ENCODE measurements at regions not wholly inside any gene's neighbourhood (a gene's known extent, or its start where the extent isn't known, plus 50 kb on each side); places are given as distances from the start of the nearest gene placed in this dataset.

GRCh38 chr21:38683222-38683621 is 122.5 kb upstream of the ETS2 start:
- Histone ChIP-seq H3K27ac (ENCODE audit: low read length) (no peak overlapping the region), H2AFZ (ENCODE audit: low read depth, low read length) (no peak overlapping the region), H3K4me3 (ENCODE audit: low read length) (no peak overlapping the region), H4K20me1 (ENCODE audit: insufficient read depth) (no peaks in the 10 kb centered on the region), H3K9ac (ENCODE audit: low read length) (no peak overlapping the region), H3K79me2 (replicated peaks; ENCODE audit: insufficient read depth, low read length) (no peaks in the 10 kb centered on the region), H3K9me2 (ENCODE audit: insufficient read depth, low read length) (no peaks in the 10 kb centered on the region), H3K36me3 (ENCODE audit: insufficient read depth, low read length) (no peaks in the 10 kb centered on the region), H3K4me2 (ENCODE audit: low read length) (no peak overlapping the region), H3K27me3 (ENCODE audit: insufficient read depth, low read depth, low read length) (no peaks in the 10 kb centered on the region), H3K9me3 (ENCODE audit: low read length) (no peaks in the 10 kb centered on the region), H3F3A (ENCODE audit: insufficient read depth, low read length, poor library complexity, severe bottlenecking) (no peaks in the 10 kb centered on the region)
- TF ChIP-seq TAF1 (IDR thresholded peaks at IDR 0.05; ENCODE audit: low read depth) (no peak), RAD21 (conservative IDR thresholded peaks at IDR 0.05) (no peak)

- H3K27ac ChIP-seq (ENCODE audit: low read length): no peak overlapping the region
- no peaks in the 10 kb centered on the region for H3K9me3 ChIP-seq (ENCODE audit: low read length)
- H3K9ac ChIP-seq (ENCODE audit: low read length): no peak overlapping the region
- no peak overlapping the region for H3K4me3 ChIP-seq (ENCODE audit: low read length)
- H3K9me2 ChIP-seq (ENCODE audit: insufficient read depth, low read length): no peaks in the 10 kb centered on the region
- no peaks in the 10 kb centered on the region for H4K20me1 ChIP-seq (ENCODE audit: insufficient read depth)
- no peak overlapping the region for H3K4me2 ChIP-seq (ENCODE audit: low read length)
- no peaks in the 10 kb centered on the region for H3F3A ChIP-seq (ENCODE audit: insufficient read depth, low read length, poor library complexity, severe bottlenecking)
- no peaks in the 10 kb centered on the region for H3K36me3 ChIP-seq (ENCODE audit: insufficient read depth, low read length)
- H3K79me2 ChIP-seq (replicated peaks; ENCODE audit: insufficient read depth, low read length): no peaks in the 10 kb centered on the region
- no peak overlapping the region for H2AFZ ChIP-seq (ENCODE audit: low read depth, low read length)
- TF ChIP-seq EZH2 (IDR thresholded peaks at IDR 0.05; ENCODE audit: borderline replicate concordance, insufficient read depth, low read length, poor library complexity, severe bottlenecking) (no peak), SMC3 (conservative IDR thresholded peaks at IDR 0.05; ENCODE audit: poor library complexity) (no peak), POLR2AphosphoS5 (IDR thresholded peaks at IDR 0.05) (no peak), CTCF (IDR thresholded peaks at IDR 0.05; ENCODE audit: poor library complexity, severe bottlenecking) (no peak), RAD21 (conservative IDR thresholded peaks at IDR 0.05) (no peak), MXI1 (conservative IDR thresholded peaks at IDR 0.05; ENCODE audit: poor library complexity, severe bottlenecking) (no peak)
- H3K27me3 ChIP-seq (ENCODE audit: insufficient read depth, low read depth, low read length): no peaks in the 10 kb centered on the region
These were observed 117.7 kb upstream of the ETS2 start for GRCh38 chr21:38688068-38688467.

GRCh38 chr21:38691631-38692030 is 114.1 kb upstream of the ETS2 start:
- Histone ChIP-seq H3K36me3 (ENCODE audit: insufficient read depth, low read length) (no peaks in the 10 kb centered on the region), H2AFZ (ENCODE audit: low read depth, low read length) (no peak overlapping the region), H3K79me2 (replicated peaks; ENCODE audit: insufficient read depth, low read length) (no peaks in the 10 kb centered on the region), H4K20me1 (ENCODE audit: insufficient read depth) (no peaks in the 10 kb centered on the region), H3K27ac (ENCODE audit: low read length) (no peak overlapping the region), H3K27me3 (ENCODE audit: insufficient read depth, low read depth, low read length) (no peaks in the 10 kb centered on the region), H3K9me2 (ENCODE audit: insufficient read depth, low read length) (no peaks in the 10 kb centered on the region), H3K4me2 (ENCODE audit: low read length) (no peak overlapping the region), H3K9me3 (ENCODE audit: low read length) (no peaks in the 10 kb centered on the region), H3F3A (ENCODE audit: insufficient read depth, low read length, poor library complexity, severe bottlenecking) (no peaks in the 10 kb centered on the region), H3K4me3 (ENCODE audit: low read length) (no peak overlapping the region), H3K9ac (ENCODE audit: low read length) (no peak overlapping the region)
- TF ChIP-seq EP300 (conservative IDR thresholded peaks at IDR 0.05; ENCODE audit: poor library complexity, severe bottlenecking) (no peak), RAD21 (conservative IDR thresholded peaks at IDR 0.05) (no peak), CTCF (IDR thresholded peaks at IDR 0.05; ENCODE audit: poor library complexity, severe bottlenecking) (no peak), TAF1 (IDR thresholded peaks at IDR 0.05; ENCODE audit: low read depth) (no peak), EZH2 (IDR thresholded peaks at IDR 0.05; ENCODE audit: borderline replicate concordance, insufficient read depth, low read length, poor library complexity, severe bottlenecking) (no peak), MXI1 (conservative IDR thresholded peaks at IDR 0.05; ENCODE audit: poor library complexity, severe bottlenecking) (no peak), REST (IDR thresholded peaks at IDR 0.05; ENCODE audit: borderline replicate concordance) (no peak), SMC3 (conservative IDR thresholded peaks at IDR 0.05; ENCODE audit: poor library complexity) (no peak), POLR2AphosphoS5 (IDR thresholded peaks at IDR 0.05) (no peak)

Measured in neural cell (in vitro differentiated cells).